ENCODE measurements at regions not wholly inside any gene's neighbourhood (a gene's known extent, or its start where the extent isn't known, plus 50 kb on each side); places are given as distances from the start of the nearest gene placed in this dataset.
"Not testable (repeated sequence)": the region's sequence is repeated elsewhere in the genome, so short reads cannot be mapped to it uniquely, and the experiment has no call there.

- no peak for DNase-seq (ENCODE audit: low read depth in 2 of 2)
These were observed 440.1 kb upstream of the NFE2L3 start for GRCh38 chr7:25711940-25712339.

GRCh38 chr7:25712500-25712899, 439.5 kb upstream of the NFE2L3 start:
- no peak for DNase-seq (ENCODE audit: low read depth in 2 of 2)

GRCh38 chr7:25714013-25714412, 438.0 kb upstream of the NFE2L3 start:
- no peak for DNase-seq (ENCODE audit: low read depth in 2 of 2)

GRCh38 chr7:25716421-25716820, 435.6 kb upstream of the NFE2L3 start:
- no peak for DNase-seq (ENCODE audit: low read depth in 2 of 2)

GRCh38 chr7:25718596-25718995, 433.4 kb upstream of the NFE2L3 start:
- DNase-seq (ENCODE audit: low read depth in 2 of 2) = no peak

- DNase-seq (ENCODE audit: low read depth in 2 of 2) = no peak
These were observed 432.7 kb upstream of the NFE2L3 start for GRCh38 chr7:25719190-25719896.

GRCh38 chr7:25720427-25720826, 431.6 kb upstream of the NFE2L3 start:
- DNase-seq (ENCODE audit: low read depth in 2 of 2) = no peak

- no peak for DNase-seq (ENCODE audit: low read depth in 2 of 2)
These were observed 429.1 kb upstream of the NFE2L3 start for GRCh38 chr7:25722856-25723255.

GRCh38 chr7:25725451-25725850, 426.5 kb upstream of the NFE2L3 start:
- no peak for DNase-seq (ENCODE audit: low read depth in 2 of 2)

- DNase-seq (ENCODE audit: low read depth in 2 of 2) = no peak
These were observed 425.7 kb upstream of the NFE2L3 start for GRCh38 chr7:25726170-25726780.

- no peak for DNase-seq (ENCODE audit: low read depth in 2 of 2)
These were observed 425.2 kb upstream of the NFE2L3 start for GRCh38 chr7:25726781-25727311.

- DNase-seq (ENCODE audit: low read depth in 2 of 2) = no peak
These were observed 424.6 kb upstream of the NFE2L3 start for GRCh38 chr7:25727446-25727845.

GRCh38 chr7:25727876-25728275, 424.1 kb upstream of the NFE2L3 start:
- no peak for DNase-seq (ENCODE audit: low read depth in 2 of 2)

- no peak for DNase-seq (ENCODE audit: low read depth in 2 of 2)
These were observed 420.7 kb upstream of the NFE2L3 start for GRCh38 chr7:25731068-25731845.

- DNase-seq (ENCODE audit: low read depth in 2 of 2) = no peak
These were observed 420.2 kb upstream of the NFE2L3 start for GRCh38 chr7:25731846-25732245.

GRCh38 chr7:25732766-25733217, 419.2 kb upstream of the NFE2L3 start:
- DNase-seq (ENCODE audit: low read depth in 2 of 2) = no peak

- DNase-seq (ENCODE audit: low read depth in 2 of 2) = no peak
These were observed 416.2 kb upstream of the NFE2L3 start for GRCh38 chr7:25735674-25736242.

GRCh38 chr7:25738528-25738927, 413.5 kb upstream of the NFE2L3 start:
- DNase-seq (ENCODE audit: low read depth in 2 of 2) = no peak

GRCh38 chr7:25739143-25739542, 412.9 kb upstream of the NFE2L3 start:
- no peak for DNase-seq (ENCODE audit: low read depth in 2 of 2)

- no peak for DNase-seq (ENCODE audit: low read depth in 2 of 2)
These were observed 409.7 kb upstream of the NFE2L3 start for GRCh38 chr7:25742316-25742715.

- DNase-seq (ENCODE audit: low read depth in 2 of 2) = not testable (repeated sequence)
These were observed 408.1 kb upstream of the NFE2L3 start for GRCh38 chr7:25743670-25744451.
